Neuronal stem cell (in vitro differentiated cells): ENCODE measurements at regions not wholly inside any gene's neighbourhood (a gene's known extent, or its start where the extent isn't known, plus 50 kb on each side); places are given as distances from the start of the nearest gene placed in this dataset.

Source experiments
- DNase-seq: peaks from one replicate; pipeline ENCODE4 v3.0.0-alpha.2; 2013; ENCODE audit warnings: low spot score
- H2AFZ ChIP-seq: one replicate; pipeline ENCODE4 v1.6.1; 2013; ENCODE audit warnings: mild to moderate bottlenecking, low read length, inconsistent platforms
- H2AK5ac ChIP-seq: 2 replicates; pipeline ENCODE4 v1.6.1; 2013; ENCODE audit warnings: low read depth, mild to moderate bottlenecking, inconsistent platforms, low read length, moderate library complexity, mixed read lengths
- H2BK120ac ChIP-seq: 2 replicates; pipeline ENCODE4 v1.6.1; 2013; ENCODE audit warnings: low read depth, mild to moderate bottlenecking, inconsistent platforms, low read length, moderate library complexity, mixed read lengths
- H2BK12ac ChIP-seq: one replicate; pipeline ENCODE4 v1.6.1; 2013; ENCODE audit warnings: low read length, inconsistent platforms
- H2BK15ac ChIP-seq: 2 replicates; pipeline ENCODE4 v1.6.1; 2013; ENCODE audit warnings: mild to moderate bottlenecking, low read length, inconsistent platforms, mixed read lengths
- H2BK5ac ChIP-seq: one replicate; pipeline ENCODE4 v1.6.1; 2013; ENCODE audit warnings: inconsistent platforms, mild to moderate bottlenecking, low read length, moderate library complexity
- H3K14ac ChIP-seq: one replicate; pipeline ENCODE4 v1.6.1; 2013; ENCODE audit warnings: low read length, inconsistent platforms
- H3K18ac ChIP-seq: 2 replicates; pipeline ENCODE4 v1.6.1; 2013; ENCODE audit warnings: low read length, inconsistent platforms
- H3K23ac ChIP-seq: 2 replicates; pipeline ENCODE4 v1.6.1; 2013; ENCODE audit warnings: low read depth, mild to moderate bottlenecking, mixed read lengths, low read length, inconsistent platforms; ENCODE audit not compliant: poor library complexity
- H3K27ac ChIP-seq: replicated peaks from 3 replicates; pipeline ENCODE4 v1.5.1; 2013; ENCODE audit warnings: low read length, inconsistent platforms
- H3K27me3 ChIP-seq, 3 experiments: 2 replicates each; pipeline ENCODE4 v1.6.1; 2013; ENCODE audit warnings: low read length in 3 of 3, mild to moderate bottlenecking in 2 of 3, inconsistent platforms in 1 of 3, low read depth in 1 of 3, mixed read lengths in 1 of 3, moderate library complexity in 1 of 3; ENCODE audit not compliant: control insufficient read depth in 3 of 3, insufficient read depth in 3 of 3
- H3K36me3 ChIP-seq, 2 donors: replicated peaks in 1 of 2; 2 replicates each; pipeline ENCODE4 v1.6.1; 2013; ENCODE audit warnings: low read length in 2 of 2; ENCODE audit not compliant: control insufficient read depth in 2 of 2, insufficient read depth in 2 of 2
- H3K4ac ChIP-seq: 2 replicates; pipeline ENCODE4 v1.6.1; 2013; ENCODE audit warnings: inconsistent platforms, mild to moderate bottlenecking, low read length, moderate library complexity
- H3K4me1 ChIP-seq, 2 donors: 1 replicate in 1 of 2; 2 replicates in 1 of 2; pipeline ENCODE4 v1.6.1; 2013; ENCODE audit warnings: low read length in 2 of 2, low read depth in 1 of 2; ENCODE audit not compliant: control insufficient read depth in 2 of 2, insufficient read depth in 1 of 2
- H3K4me2 ChIP-seq: one replicate; pipeline ENCODE4 v1.6.1; 2013; ENCODE audit warnings: mild to moderate bottlenecking, low read length, inconsistent platforms; ENCODE audit not compliant: insufficient read depth, poor library complexity, severe bottlenecking
- H3K4me3 ChIP-seq, 2 donors: 2 replicates each; pipeline ENCODE4 v1.5.1; 2013; ENCODE audit warnings: low read length in 2 of 2, mild to moderate bottlenecking in 2 of 2, inconsistent platforms in 1 of 2, moderate library complexity in 1 of 2
- H3K79me1 ChIP-seq: one replicate; pipeline ENCODE4 v1.6.1; 2013; ENCODE audit warnings: low read depth, mild to moderate bottlenecking, inconsistent platforms, low read length, moderate library complexity
- H3K9ac ChIP-seq: one replicate; pipeline ENCODE4 v1.6.1; 2013; ENCODE audit warnings: mild to moderate bottlenecking, low read depth, low read length, inconsistent platforms; ENCODE audit not compliant: poor library complexity
- H3K9me3 ChIP-seq, 2 donors: replicated peaks in 1 of 2; 2 replicates each; pipeline versions ENCODE3 to v1.6.1; 2013; ENCODE audit warnings: low read length in 2 of 2, mild to moderate bottlenecking in 2 of 2, inconsistent platforms in 1 of 2, low read depth in 1 of 2, mixed read lengths in 1 of 2, moderate library complexity in 1 of 2; ENCODE audit not compliant: control insufficient read depth in 2 of 2, insufficient read depth in 1 of 2
- H4K8ac ChIP-seq: one replicate; pipeline ENCODE4 v1.6.1; 2013; ENCODE audit warnings: low read depth, mild to moderate bottlenecking, inconsistent platforms, low read length, moderate library complexity
- H4K91ac ChIP-seq: one replicate; pipeline ENCODE4 v1.6.1; 2013; ENCODE audit warnings: low read length, low read depth, mild to moderate bottlenecking, inconsistent platforms; ENCODE audit not compliant: poor library complexity
- WGBS, 2 donors: extraction: QIAGEN DNeasy Blood & Tissue Kit; methylation state at CpG; one replicate each; pipeline ENCODE4 v1.1.7; 2013; ENCODE audit warnings: missing lambda C conversion rate in 2 of 2, mixed read lengths in 1 of 2; ENCODE audit not compliant: insufficient read length in 2 of 2, insufficient replicate concordance in 1 of 2; ENCODE audit errors: extremely low coverage in 2 of 2; 5-methylcytosine and 5-hydroxymethylcytosine counted together

- H2BK12ac ChIP-seq, result no peak overlapping the region
- WGBS, 2 donors, result no CpG with 5 or more reads among the region's 2 CpGs
These were observed 72.3 kb upstream of the CDH6 start for GRCh38 chr5:31121224-31121623.

DNA sequence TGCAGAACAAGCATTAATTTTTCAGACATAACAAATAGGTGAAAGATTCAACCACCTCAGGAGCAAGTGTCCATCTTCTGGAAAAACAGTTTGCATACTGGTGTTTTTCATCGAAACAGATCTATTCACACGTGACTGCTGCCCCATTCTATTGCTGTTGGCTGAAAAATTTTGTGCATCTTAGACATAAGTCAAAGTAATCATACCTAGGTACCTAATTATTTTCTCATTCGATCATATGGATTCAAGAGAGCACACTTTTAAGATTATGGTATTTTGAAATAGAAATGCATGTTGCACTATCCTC lies 72.9 kb upstream of the CDH6 start:
- Histone ChIP-seq H2AK5ac (no peak overlapping the region), H3K18ac (no peak overlapping the region), H3K23ac (no peak overlapping the region), H3K27ac (peak overlapping the region; percentile 5), H3K4me1 (peaks cover 11 to 18% of the 10 kb centered on the region in 2 donors), H3K4me2 (no peak overlapping the region), H2BK5ac (no peak overlapping the region), H3K79me1 (no peaks in the 10 kb centered on the region), H4K91ac (no peak overlapping the region), H3K9me3 (peaks cover 0 to 7% of the 10 kb centered on the region in 2 donors), H2BK15ac (no peak overlapping the region), H3K4ac (no peak overlapping the region), H2BK12ac (no peak overlapping the region), H3K4me3 (no peak overlapping the region), H3K9ac (no peak overlapping the region), H3K27me3 (peaks cover 0 to 43% (median 0%) of the 10 kb centered on the region in 3 experiments), H2BK120ac (no peak overlapping the region), H3K14ac (no peak overlapping the region), H2AFZ (no peak overlapping the region), H3K36me3 (no peaks in the 10 kb centered on the region), H4K8ac (no peak overlapping the region)
- no peak for DNase-seq
- WGBS, 2 donors, result no CpG with 5 or more reads among the region's 3 CpGs

More at GRCh38 chr5:31121224-31121623, 72.3 kb upstream of the CDH6 start:
- Histone ChIP-seq H2AFZ (no peak overlapping the region), H2BK5ac (no peak overlapping the region), H3K27ac (no peak overlapping the region), H3K14ac (no peak overlapping the region), H3K9ac (no peak overlapping the region), H4K8ac (no peak overlapping the region), H2BK120ac (no peak overlapping the region), H2AK5ac (no peak overlapping the region), H4K91ac (no peak overlapping the region), H3K36me3 (no peaks in the 10 kb centered on the region), H3K4me3 (no peak overlapping the region), H3K27me3 (peaks cover 0 to 43% (median 0%) of the 10 kb centered on the region in 3 experiments), H3K23ac (no peak overlapping the region), H2BK15ac (no peak overlapping the region), H3K4me2 (no peak overlapping the region), H3K18ac (no peak overlapping the region), H3K4ac (no peak overlapping the region), H3K4me1 (peaks cover 11 to 18% of the 10 kb centered on the region in 2 donors), H3K79me1 (no peaks in the 10 kb centered on the region), H3K9me3 (peaks cover 0 to 7% of the 10 kb centered on the region in 2 donors)
- no peak for DNase-seq

DNA sequence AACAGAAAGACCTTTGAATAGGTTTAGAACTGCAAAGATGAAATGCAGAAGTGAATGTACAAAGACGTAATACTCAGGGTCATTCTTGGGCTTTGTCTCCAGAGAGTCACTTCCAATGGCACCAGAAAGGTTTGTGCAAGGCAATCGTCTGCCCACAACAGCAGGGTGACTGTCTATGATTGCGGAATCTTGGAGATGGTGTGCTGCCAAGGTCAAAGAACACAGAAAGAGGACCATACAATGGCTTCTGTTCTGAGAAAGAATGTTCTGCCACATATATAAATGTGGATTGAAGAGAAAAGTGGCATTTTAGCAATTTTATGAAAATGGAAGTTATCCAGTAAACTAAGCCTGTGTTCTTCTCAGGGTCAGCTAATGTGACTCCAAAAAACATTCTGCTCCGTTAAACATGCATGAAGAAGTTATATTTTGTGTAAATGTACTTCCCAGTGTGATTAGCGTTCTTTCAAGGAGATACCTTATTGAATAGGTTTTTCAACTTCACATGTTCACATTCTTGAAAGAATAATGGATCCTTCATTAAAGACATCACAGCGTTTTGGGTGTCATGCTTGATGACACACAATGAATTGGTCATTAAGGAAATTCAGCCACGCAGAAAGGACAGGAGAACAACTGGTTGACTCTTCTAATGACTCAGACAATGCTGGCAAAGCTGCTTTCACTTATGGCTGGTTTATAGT lies 73.4 kb upstream of the CDH6 start:
- H3K9me3 ChIP-seq, result peaks cover 0 to 8% of the 10 kb centered on the region in 2 donors
- peak overlapping the region; percentile 33 for H3K27ac ChIP-seq
- H2BK5ac ChIP-seq, result no peak overlapping the region
- H2BK120ac ChIP-seq, result no peak overlapping the region
- no CpG with 5 or more reads among the region's 7 CpGs for WGBS, 2 donors
- no peak overlapping the region for H2BK12ac ChIP-seq
- no peak overlapping the region for H3K4me2 ChIP-seq
- no peak overlapping the region for H3K4me3 ChIP-seq
- H2AFZ ChIP-seq, result no peak overlapping the region
- no peaks in the 10 kb centered on the region for H3K79me1 ChIP-seq
- H4K8ac ChIP-seq, result no peak overlapping the region
- H3K14ac ChIP-seq, result no peak overlapping the region
- no peak overlapping the region for H3K18ac ChIP-seq
- H2BK15ac ChIP-seq, result no peak overlapping the region
- no peaks in the 10 kb centered on the region for H3K36me3 ChIP-seq
- DNase-seq, result peak; percentile 46
- H3K27me3 ChIP-seq, result peaks cover 0 to 43% (median 0%) of the 10 kb centered on the region in 3 experiments
- no peak overlapping the region for H3K9ac ChIP-seq
- peaks cover 11 to 18% of the 10 kb centered on the region in 2 donors for H3K4me1 ChIP-seq
- H4K91ac ChIP-seq, result no peak overlapping the region
- H3K23ac ChIP-seq, result no peak overlapping the region
- no peak overlapping the region for H2AK5ac ChIP-seq
- no peak overlapping the region for H3K4ac ChIP-seq

GRCh38 chr5:31116466-31117031 lies 76.9 kb upstream of the CDH6 start:
- Histone ChIP-seq H2BK15ac (no peak overlapping the region), H3K27me3 (peaks cover 0 to 39% (median 0%) of the 10 kb centered on the region in 3 experiments), H2BK120ac (no peak overlapping the region), H2AK5ac (no peak overlapping the region), H3K4ac (no peak overlapping the region), H3K36me3 (no peaks in the 10 kb centered on the region), H4K91ac (no peak overlapping the region), H3K23ac (no peak overlapping the region), H3K4me3 (no peak overlapping the region), H3K79me1 (no peaks in the 10 kb centered on the region), H2BK5ac (no peak overlapping the region), H3K27ac (no peak overlapping the region), H2BK12ac (no peak overlapping the region), H3K18ac (no peak overlapping the region), H3K9ac (no peak overlapping the region), H3K4me2 (no peak overlapping the region), H2AFZ (no peak overlapping the region), H4K8ac (no peak overlapping the region), H3K9me3 (peaks cover 0 to 8% of the 10 kb centered on the region in 2 donors), H3K4me1 (peaks cover 13 to 18% of the 10 kb centered on the region in 2 donors), H3K14ac (no peak overlapping the region)
- no CpG with 5 or more reads among the region's 6 CpGs for WGBS, 2 donors
- no peak for DNase-seq
